COLO829 (cell line): ENCODE measurements at regions not wholly inside any gene's neighbourhood (a gene's known extent, or its start where the extent isn't known, plus 50 kb on each side); places are given as distances from the start of the nearest gene placed in this dataset.
A peak's percentile ranks its signal among the peaks of the same experiment; 100 is the strongest.
"Not testable (repeated sequence)": the region's sequence is repeated elsewhere in the genome, so short reads cannot be mapped to it uniquely, and the experiment has no call there.

ENCODE experiments used
- DNase-seq: peaks from one replicate; pipeline ENCODE4 v3.0.0; 2012; ENCODE audit warnings: low spot score

DNA sequence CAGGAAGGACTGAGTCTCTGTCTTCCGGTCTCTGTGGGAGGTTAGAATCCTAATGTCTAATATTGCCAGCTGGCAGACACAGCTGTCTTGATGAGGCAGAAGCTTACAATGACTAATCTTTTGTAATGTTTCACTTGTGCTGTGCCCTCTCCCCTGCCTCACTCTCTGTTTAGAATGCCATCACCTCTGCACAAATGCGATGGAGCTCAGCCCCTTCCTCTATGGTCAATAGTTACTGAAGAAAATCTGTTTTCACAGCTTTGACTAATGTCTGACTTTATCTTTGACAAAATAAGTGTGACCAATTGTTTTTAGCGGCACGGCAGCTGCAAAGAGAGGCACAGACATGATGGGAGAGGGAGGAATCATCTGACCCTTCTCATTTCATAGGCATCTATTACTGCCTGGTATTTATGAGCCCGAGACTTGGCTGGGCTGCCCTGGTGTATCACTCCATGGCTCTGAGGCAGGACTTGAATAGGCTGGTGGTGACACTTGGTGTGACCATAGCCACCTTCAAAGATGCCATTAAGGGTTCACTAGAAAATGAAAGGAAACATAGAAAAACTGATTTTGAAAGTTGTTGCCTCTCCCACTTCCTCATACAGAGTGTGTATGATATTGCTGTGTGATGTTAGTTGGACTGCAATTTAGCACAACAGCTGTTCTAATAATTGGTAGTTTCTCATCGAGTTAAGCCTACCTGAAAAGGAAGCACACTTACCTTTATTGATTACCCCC lies 163.2 kb upstream of the NBPF11 start:
- peak; percentile 24 for DNase-seq

DNA sequence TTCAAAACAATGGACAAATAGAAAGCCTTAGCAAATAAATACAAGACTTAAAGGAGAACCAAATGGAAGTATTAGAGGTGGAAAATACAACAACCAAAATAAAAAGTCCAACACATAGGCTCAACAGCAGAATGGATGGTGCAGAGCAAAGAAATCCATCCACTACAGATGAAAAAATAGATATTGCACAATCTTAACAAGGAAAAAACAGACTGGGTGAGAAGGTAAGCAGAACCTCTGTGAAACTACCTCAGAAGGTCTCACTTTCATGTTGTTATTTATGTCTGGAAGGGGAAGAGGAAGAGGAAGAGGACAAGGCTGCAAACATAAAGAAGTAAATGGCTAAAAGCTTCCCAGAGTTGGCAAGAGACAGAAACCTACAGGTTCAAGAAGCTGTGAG lies 158.7 kb upstream of the NBPF11 start:
- no peak for DNase-seq

DNA sequence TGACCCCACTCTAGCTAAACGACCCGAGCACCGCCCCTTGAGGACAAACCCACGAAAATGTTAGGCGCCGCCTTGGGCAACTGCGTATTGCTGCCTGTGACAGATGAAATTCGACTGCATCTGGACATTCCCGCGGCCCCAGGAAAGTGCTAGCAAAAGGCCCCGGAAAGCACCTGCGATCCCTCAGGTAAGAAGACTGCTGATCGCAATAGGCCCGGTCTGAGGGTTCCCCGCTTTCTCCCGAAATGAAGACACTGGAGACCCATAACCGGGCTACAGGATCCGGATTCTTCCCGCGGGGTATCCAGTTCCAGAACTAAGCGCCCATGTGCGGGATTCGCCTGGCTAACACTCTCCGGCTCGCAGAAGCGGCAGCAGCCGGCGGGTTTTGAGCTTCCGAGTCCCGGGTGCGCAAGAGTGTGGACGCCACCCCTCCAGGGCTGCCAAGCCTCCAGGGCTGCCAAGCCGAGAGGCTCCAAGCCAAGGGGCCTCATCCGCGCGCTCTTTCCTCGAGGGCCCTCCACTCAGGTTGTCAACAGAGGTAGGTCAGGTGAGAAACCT lies 157.9 kb upstream of the NBPF11 start:
- no peak for DNase-seq

DNA sequence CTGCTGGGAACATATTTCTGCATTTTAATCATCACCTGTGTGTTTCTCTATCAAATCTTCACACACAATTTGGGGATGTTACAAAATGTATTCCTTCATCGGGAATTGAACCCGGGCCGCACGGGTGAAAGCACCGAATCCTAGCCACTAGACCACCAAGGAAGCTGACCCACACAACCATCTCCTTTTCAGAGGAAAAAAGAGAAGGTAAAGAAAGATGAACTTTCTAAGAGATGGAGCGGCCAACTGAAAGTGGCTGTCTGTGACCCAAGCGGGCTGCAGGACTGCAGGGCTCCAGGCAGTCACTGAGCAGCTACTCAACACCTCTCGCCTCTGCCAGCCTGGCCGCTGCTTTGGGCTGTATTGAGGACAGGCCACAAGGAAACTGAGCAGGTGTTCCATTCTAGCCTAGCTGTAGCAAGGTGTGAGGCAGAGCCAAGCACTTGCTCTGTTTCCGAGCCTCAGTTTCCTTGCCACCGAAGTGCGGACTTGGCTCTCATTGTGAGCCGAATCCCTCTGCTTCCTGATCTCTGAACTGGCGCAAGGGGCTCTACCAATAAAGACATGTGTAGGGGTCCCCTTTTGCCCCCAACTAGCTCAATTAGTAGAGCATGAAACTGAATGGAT lies 156.9 kb upstream of the NBPF11 start:
- no peak for DNase-seq

DNA sequence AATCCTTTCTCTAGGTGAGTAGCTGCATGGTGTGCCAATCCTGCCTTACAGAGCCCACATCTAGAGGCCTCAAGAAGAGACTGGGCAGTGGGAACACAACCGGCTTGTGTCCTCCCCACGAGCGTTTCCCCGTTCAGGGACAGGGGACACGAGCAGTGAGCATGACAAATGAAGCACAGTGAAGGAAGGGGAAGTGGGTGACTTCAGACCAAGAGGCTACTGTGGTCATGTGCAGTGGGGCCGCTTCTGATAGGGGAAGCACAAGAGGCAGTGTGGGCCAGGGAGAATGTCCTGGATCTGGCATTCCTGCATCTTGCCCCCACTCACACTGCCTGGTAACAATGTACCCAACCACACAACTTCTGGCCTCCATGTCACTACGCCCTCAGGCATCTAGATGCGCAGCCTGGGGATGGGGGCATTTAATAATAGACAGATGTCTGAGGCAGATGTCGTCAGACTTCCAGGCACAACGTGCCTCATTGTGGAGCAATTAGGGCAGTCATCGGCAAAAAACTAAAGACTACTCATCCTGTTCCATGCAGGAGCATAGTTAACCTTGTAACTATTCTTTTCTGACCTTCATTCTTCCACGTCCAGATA lies 155.6 kb upstream of the NBPF11 start:
- DNase-seq = no peak

DNA sequence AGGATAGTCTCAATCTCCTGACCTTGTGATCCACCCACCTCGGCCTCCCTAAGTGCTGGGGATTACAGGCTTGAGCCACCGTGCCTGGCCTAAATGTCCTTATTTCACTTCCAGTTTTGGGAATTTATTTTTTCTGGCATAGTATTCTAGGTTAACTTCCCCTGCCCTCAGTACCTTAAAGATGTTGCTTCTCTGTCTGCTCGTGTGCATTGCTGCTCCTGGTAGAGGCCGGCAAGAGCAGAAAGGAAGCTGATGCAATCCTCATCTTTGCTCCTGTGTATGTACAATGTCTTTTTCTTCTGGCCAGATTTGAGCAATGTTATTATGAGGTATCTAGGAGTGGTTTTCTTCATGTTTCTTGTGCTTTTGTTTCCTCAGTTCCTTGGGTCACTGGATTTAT lies 152.9 kb upstream of the NBPF11 start:
- DNase-seq = not testable (repeated sequence)

DNA sequence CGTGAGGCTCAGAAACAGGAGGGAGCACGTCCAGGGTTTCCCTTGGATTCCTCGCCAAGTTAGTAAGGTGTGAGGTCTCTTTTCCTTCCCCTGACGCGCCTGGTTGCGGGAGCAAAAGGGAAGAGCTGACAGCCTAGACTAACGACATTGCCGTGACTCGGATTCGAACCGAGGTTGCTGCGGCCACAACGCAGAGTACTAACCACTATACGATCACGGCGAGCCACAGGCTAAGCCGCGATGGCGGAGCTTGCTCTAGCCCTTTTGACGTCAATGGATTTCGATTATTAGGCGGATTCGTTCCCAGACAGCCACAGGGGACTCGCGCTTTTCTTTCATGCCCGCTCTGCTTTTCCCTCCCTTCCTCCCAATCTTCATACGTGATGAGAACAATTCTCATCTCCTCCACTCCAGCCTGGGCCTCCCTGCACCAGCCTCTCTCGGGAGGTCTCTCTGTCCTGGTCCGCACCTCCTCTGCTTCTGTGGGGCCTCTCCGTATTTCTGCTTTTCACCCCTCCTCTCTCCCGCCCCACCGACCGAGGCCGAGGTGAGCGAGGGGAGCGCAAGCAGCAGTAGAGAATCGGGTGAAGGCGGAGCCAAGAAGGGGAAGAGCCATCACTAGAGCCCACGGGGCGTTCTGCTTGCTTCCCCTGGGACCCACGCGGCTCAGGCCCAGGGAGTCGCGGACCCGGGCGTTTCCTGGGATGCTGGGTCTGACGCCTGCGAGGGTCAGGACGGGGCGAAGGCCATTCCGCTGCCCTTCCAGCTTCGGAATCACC lies 150.7 kb upstream of the NBPF11 start:
- not testable (repeated sequence) for DNase-seq

DNA sequence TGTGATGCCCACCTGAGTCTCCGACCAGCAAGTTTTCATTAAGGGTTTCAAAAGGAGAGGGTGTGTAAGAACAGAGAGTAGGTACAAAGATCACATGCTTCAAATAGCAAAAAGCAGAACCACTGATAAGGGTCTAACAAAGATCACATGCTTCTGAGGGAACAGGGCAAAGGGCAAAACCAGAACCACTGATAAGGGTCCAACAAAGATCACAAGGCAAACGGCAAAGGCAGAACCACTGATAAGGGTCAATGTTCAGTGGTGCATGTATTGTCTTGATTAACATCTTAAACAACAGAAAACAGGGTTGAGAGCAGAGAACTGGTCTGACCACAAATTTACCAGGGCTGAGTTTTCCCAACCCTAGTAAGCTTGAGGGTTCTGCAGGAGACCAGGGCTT lies 145.8 kb upstream of the NBPF11 start:
- DNase-seq = not testable (repeated sequence)

DNA sequence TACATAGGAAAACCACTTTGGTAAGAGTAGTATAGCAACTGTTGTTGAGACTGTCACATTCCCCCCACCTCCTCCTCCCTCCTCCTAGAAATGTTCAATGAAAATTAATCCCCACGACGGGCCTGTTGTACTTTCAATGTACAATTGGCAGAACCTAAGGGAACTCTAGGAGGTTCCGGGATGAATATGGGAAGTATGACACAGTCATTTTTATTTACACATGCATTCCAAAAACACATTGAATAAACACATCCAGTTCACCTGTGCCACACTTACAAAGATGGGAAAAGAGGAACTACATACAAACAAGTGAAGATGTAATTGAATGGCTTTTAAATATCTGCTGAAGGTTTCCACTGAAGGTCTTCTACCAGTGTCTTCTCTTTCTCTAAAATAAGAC lies 144.4 kb upstream of the NBPF11 start:
- DNase-seq = no peak

DNA sequence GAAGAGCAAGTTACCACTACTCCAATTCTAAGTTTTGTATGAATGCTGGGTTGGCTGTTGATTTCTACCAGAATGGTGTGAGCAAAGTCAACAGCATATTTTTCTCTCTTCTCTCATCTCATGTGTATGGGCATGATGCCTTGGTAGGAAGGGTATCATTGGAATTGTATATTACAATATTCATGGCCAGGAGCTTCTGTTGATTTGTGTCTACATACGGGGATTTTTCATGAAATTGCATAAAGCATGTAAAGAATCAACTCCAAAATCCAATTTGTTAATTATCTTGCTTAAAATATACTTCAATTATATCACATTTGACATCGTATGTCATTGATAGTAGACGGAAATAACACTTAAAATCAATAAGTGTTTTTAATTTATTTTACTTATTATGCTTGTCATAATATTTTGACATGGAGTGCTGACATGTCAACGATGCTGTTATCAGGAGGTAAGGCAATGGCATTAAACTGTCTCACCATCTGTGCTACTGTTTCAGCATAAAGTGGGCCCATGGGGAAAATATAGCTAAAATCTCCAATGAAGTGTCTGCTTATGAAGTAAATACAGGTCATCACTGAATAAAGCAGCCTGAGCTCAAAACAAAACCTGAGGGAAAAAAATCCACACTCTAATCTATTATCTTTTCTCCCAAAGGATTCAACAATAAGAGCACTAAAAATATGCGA lies 142.2 kb upstream of the NBPF11 start:
- no peak for DNase-seq

DNA sequence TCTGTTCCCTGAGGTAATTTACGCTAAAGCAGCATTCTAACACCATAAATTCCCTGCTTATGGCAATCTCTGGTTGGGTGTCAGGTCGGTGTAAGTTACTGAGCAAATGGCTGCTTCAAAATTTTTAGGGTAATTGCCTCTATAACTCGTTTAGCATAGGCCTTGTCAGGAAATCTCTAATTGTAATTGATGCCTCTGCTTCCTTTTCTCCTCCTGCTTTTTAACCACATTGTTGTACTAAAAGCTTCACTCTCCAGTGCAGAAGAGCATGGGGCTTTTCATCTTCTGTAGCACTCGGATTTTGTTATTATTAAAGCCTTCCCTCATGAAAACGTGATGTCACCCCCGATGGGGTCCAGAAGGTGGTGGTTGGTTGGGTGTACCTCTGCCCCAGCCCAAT lies 141.6 kb upstream of the NBPF11 start:
- DNase-seq = no peak

DNA sequence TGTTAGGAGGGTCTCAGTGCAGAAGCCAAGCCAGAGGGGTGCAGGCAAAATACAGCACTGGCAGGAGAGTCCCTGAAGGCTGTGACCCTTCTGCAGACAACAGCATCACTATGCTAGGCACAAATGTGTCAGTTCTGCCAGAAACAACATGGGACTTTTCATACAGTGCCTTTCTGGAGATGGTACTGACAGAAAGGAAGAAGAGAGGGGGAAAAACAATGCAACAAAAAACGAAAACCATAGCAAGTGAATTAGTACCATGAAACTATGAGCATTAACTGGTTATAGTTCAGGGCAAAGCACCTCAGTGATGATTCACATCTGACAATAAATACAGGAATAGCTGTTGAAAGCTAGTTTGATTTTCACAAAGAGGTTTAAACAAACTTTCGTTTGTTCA lies 140.8 kb upstream of the NBPF11 start:
- no peak for DNase-seq

DNA sequence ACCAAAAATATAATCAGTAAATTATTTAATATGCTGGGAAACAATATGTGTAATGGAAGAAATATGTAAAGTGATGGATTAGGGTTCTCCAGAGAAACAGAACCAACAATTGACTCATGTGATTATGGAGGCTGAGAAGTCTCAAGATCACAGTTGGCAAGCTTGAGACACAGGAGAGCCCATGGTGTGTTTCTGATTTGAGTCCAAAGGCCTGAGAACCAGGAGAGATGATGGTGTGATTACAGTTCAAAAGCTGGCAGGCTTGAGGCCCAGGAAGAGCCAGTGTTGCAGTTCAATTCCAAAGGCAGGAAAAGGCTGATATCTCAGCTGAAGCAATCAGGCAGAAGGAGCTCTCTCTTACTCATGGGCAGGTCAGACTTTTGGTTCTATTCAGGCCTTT lies 138.8 kb upstream of the NBPF11 start:
- no peak for DNase-seq

DNA sequence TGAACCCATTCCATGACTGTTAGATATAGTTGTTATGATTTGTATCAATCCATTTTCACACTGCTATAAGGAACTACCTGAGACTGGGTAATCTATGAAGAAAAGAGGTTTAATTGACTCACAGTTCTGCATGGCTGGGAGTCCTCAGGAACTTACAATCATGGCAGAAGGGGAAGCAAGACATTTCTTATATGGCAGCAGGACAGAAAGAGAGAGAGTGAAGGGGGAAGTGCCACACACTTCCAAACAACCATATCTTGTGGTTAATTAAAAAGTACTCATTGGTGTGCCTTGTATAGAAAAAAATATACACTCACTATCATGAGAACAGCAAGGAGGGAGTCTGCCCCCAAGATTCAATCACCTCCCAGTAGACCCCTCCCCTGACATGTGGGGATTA lies 137.6 kb upstream of the NBPF11 start:
- DNase-seq = no peak

DNA sequence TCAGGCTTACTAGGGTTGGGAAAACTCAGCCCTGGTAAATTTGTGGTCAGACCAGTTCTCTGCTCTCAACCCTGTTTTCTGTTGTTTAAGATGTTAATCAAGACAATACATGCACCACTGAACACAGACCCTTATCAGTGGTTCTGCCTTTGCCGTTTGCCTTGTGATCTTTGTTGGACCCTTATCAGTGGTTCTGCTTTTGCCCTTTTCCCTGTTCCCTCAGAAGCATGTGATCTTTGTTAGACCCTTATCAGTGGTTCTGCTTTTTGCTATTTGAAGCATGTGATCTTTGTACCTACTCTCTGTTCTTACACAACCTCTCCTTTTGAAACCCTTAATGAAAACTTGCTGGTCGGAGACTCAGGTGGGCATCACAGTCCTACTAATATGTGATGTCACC lies 133.9 kb upstream of the NBPF11 start:
- DNase-seq = not testable (repeated sequence)

DNA sequence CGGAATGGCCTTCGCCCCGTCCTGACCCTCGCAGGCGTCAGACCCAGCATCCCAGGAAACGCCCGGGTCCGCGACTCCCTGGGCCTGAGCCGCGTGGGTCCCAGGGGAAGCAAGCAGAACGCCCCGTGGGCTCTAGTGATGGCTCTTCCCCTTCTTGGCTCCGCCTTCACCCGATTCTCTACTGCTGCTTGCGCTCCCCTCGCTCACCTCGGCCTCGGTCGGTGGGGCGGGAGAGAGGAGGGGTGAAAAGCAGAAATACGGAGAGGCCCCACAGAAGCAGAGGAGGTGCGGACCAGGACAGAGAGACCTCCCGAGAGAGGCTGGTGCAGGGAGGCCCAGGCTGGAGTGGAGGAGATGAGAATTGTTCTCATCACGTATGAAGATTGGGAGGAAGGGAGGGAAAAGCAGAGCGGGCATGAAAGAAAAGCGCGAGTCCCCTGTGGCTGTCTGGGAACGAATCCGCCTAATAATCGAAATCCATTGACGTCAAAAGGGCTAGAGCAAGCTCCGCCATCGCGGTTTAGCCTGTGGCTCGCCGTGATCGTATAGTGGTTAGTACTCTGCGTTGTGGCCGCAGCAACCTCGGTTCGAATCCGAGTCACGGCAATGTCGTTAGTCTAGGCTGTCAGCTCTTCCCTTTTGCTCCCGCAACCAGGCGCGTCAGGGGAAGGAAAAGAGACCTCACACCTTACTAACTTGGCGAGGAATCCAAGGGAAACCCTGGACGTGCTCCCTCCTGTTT lies 128.9 kb upstream of the NBPF11 start:
- DNase-seq = not testable (repeated sequence)

DNA sequence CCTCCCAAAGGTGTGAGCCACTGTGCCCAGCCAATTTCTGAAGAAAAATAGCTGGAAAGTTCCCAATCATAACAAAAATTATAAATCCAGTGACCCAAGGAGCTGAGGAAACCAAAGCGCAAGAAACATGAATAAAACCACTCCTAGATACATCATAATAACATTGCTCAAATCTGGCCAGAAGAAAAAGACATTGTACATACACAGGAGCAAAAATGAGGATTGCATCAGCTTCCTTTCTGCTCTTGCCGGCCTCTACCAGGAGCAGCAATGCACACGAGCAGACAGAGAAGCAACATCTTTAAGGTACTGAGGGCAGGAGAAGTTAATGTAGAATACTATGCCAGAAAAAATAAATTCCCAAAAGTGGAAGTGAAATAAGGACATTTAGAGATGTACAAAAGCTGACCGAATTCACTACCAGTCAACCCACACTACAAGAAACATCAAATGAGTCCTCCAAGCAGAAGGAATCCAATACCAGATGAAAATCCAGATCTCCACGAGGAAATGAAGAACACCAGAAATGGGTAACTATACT lies 127.0 kb upstream of the NBPF11 start:
- DNase-seq = not testable (repeated sequence)

DNA sequence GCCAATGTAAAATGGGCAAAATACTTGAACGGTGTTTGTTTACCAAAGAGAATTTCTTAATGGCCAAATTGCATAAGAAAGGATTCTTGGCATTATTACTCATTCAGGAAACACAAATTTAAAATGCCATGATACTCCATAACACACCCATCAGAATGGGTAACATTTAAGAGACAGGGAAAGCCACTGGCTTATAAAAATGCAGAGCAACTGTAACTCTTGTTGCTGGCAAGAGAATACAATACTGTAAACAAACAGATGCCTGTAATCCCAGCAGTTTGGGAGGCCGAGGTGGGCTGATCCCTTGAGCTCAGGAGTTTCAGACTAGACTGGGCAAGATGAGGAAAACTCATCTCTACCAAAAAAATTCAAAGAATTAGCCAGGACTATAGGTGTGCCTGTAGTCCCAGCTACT lies 125.8 kb upstream of the NBPF11 start:
- DNase-seq = not testable (repeated sequence)

DNA sequence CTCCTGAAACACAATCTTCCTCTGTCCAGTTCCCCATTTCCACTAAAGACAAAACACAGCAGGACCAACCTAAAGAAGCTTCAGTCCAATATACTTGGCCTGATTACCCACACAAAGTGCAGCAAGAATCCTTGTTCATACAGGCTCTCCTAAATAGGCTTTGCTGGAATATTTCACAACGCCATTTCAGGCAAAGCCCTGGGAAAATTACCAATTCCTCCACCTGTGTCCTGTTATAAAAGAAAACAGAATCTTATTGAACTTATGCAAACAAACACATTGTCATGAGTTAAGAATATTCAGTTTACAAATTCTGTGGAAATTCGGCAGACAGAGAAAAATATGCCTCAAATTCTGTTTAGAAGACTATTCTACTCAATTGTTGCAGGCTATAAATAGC lies 115.0 kb upstream of the NBPF11 start:
- not testable (repeated sequence) for DNase-seq

DNA sequence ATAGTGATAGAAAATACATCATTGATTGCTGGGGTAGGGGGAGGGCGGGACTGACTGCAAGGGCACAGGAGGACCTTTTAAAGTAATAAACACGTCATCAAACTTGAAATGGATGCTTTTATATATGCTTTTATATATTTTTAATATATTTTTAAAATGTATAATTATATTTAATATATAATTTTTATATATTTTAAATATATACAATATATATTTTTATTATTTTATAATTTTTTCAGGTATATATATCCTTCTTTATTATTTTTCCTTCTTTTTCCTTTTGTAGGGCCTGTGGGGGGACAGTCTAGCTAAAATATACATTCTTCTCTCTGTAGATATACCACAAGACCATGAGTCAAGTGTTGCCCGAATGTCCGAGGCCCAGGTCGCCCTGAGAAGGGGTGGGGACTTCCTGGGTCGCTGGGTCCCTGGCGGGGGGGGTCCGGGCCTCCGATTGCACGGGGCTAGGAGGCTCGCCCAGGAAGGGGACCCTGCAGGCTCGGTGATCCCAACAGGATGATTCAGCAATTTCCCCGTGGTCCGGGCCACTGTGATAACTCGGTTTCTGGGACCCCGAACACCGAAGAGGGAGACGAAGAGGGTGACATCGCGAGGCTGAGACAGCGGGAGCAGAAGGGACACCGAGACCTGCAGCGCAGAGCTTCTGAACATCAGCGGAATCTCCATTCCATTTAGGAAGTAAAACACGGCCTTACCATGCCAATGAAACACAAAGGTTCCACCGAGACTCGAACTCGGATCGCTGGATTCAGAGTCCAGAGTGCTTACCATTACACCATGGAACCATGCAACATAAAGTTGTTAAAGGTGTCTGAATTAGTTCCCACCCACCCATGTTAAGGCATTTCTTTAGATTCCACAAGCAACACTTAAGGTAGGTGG lies 112.5 kb upstream of the NBPF11 start:
- DNase-seq = no peak
